Superior temporal gyrus (tissue), 1 donor: ENCODE measurements at regions not wholly inside any gene's neighbourhood (a gene's known extent, or its start where the extent isn't known, plus 50 kb on each side); places are given as distances from the start of the nearest gene placed in this dataset.

ENCODE experiments used
- DNase-seq: peaks from one replicate; pipeline ENCODE4 v3.0.0-alpha.2; 2016; ENCODE audit errors: extremely low spot score

GRCh38 chr2:39535636-39536185 lies 98.6 kb upstream of the MAP4K3 start:
- DNase-seq: no peak

GRCh38 chr2:39537150-39537549 lies 100.1 kb upstream of the MAP4K3 start:
- no peak for DNase-seq

GRCh38 chr2:39538718-39539117 lies 101.6 kb upstream of the MAP4K3 start:
- DNase-seq: no peak

- no peak for DNase-seq
These were observed 103.3 kb upstream of the MAP4K3 start for GRCh38 chr2:39540414-39540813.

GRCh38 chr2:39541011-39541930 lies 104.2 kb upstream of the MAP4K3 start:
- no peak for DNase-seq

GRCh38 chr2:39542523-39542922 lies 105.4 kb upstream of the MAP4K3 start:
- DNase-seq: no peak

GRCh38 chr2:39545957-39546356 lies 108.9 kb upstream of the MAP4K3 start:
- DNase-seq: no peak

- no peak for DNase-seq
These were observed 109.3 kb upstream of the MAP4K3 start for GRCh38 chr2:39546409-39546808.

- DNase-seq: no peak
These were observed 109.9 kb upstream of the MAP4K3 start for GRCh38 chr2:39546937-39547336.

GRCh38 chr2:39547811-39548719 lies 111.0 kb upstream of the MAP4K3 start:
- no peak for DNase-seq

GRCh38 chr2:39549000-39549399 lies 111.9 kb upstream of the MAP4K3 start:
- no peak for DNase-seq

GRCh38 chr2:39549718-39550464 lies 112.8 kb upstream of the MAP4K3 start:
- no peak for DNase-seq

- DNase-seq: no peak
These were observed 113.7 kb upstream of the MAP4K3 start for GRCh38 chr2:39550701-39551285.

- no peak for DNase-seq
These were observed 106.8 kb upstream of the TMEM178A start for GRCh38 chr2:39558906-39559305.

- DNase-seq: no peak
These were observed 102.1 kb upstream of the TMEM178A start for GRCh38 chr2:39563572-39563971.

GRCh38 chr2:39567507-39567906 lies 98.2 kb upstream of the TMEM178A start:
- DNase-seq: no peak

- no peak for DNase-seq
These were observed 97.6 kb upstream of the TMEM178A start for GRCh38 chr2:39568116-39568515.

GRCh38 chr2:39568561-39569006 lies 97.1 kb upstream of the TMEM178A start:
- DNase-seq: no peak

GRCh38 chr2:39570130-39570555 lies 95.6 kb upstream of the TMEM178A start:
- no peak for DNase-seq

GRCh38 chr2:39570614-39571013 lies 95.1 kb upstream of the TMEM178A start:
- no peak for DNase-seq

- DNase-seq: no peak
These were observed 94.5 kb upstream of the TMEM178A start for GRCh38 chr2:39571111-39571731.
